Fibroblast of the aortic adventitia (primary cell): ENCODE measurements at regions not wholly inside any gene's neighbourhood (a gene's known extent, or its start where the extent isn't known, plus 50 kb on each side); places are given as distances from the start of the nearest gene placed in this dataset.

ENCODE experiments used
- DNase-seq: peaks from one replicate; pipeline ENCODE4 v3.0.0-alpha.2; 2010; ENCODE audit warnings: low read depth
- H3K4me3 ChIP-seq: 2 replicates; pipeline ENCODE4 v1.5.1; 2011; ENCODE audit warnings: low read depth, mild to moderate bottlenecking, control low read depth, low read length, moderate library complexity
- CTCF ChIP-seq: IDR thresholded peaks from 2 replicates; pipeline ENCODE4 v1.5.1; 2011; ENCODE audit warnings: mild to moderate bottlenecking, low read length, control low read depth, inconsistent platforms; ENCODE audit not compliant: insufficient read depth

GRCh38 chr12:77130193-77130592, 64.8 kb upstream of the E2F7 start:
- H3K4me3 ChIP-seq: no peak overlapping the region
- TF ChIP-seq CTCF: no peak
- DNase-seq: no peak

GRCh38 chr12:77124767-77125166, 59.4 kb upstream of the E2F7 start:
- TF ChIP-seq CTCF: no peak
- no peak overlapping the region for H3K4me3 ChIP-seq
- peak; percentile 52 for DNase-seq

- peak; percentile 71 for DNase-seq
- no peak for TF ChIP-seq CTCF
- no peak overlapping the region for H3K4me3 ChIP-seq
These were observed 57.3 kb upstream of the E2F7 start for GRCh38 chr12:77122661-77123060.

GRCh38 chr12:77122236-77122635, 56.9 kb upstream of the E2F7 start:
- DNase-seq: peak; percentile 98
- TF ChIP-seq CTCF: no peak
- H3K4me3 ChIP-seq: no peak overlapping the region

- no peak overlapping the region for H3K4me3 ChIP-seq
- TF ChIP-seq CTCF: no peak
- peak; percentile 85 for DNase-seq
These were observed 55.1 kb upstream of the E2F7 start for GRCh38 chr12:77120156-77121085.

GRCh38 chr12:77118696-77119095, 53.3 kb upstream of the E2F7 start:
- DNase-seq: no peak
- TF ChIP-seq CTCF: no peak
- no peak overlapping the region for H3K4me3 ChIP-seq
